ENCODE measurements at regions not wholly inside any gene's neighbourhood (a gene's known extent, or its start where the extent isn't known, plus 50 kb on each side); places are given as distances from the start of the nearest gene placed in this dataset.

DNA sequence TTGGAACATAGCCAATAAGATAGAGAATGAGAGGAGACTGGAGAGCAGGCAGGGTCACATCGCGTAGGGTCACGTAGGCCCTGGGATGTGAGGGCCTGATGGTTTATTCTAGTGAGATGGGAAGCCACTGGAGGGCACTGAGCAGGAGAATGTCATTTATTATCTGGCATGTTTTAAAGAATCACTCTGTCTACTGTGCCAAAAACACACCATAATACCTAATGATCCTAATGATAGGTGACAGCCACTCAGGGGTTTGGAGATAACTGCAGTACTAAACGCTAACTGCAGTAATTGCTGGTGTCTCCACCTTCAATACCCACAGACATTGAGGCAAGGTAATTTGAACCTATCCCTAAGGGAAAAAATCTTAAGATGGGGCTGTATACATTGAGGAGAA, 185.4 kb downstream of the TTLL7 start:
- DNase-seq = no peak

GRCh38 chr1:83810144-83810543, 188.8 kb downstream of the TTLL7 start:
- DNase-seq = no peak

DNA sequence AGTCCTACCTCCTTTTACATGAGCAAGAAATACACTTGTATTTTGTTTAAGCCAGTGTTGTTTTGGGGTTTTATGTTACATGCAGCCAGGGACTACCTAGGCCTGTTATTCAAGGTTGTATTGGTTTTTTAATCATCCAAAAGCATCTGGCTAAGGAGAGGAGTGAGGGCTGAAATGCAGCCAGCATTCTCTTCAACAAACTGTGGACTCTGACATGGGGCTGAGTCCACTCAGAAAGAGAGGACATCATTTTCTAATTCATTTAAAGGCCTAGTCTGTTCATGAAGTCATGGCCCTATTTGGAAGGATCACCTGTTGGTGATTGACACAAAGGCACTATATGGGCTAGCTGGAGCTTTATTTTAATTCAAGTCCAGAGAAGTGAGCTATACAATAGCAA, 190.4 kb downstream of the TTLL7 start:
- DNase-seq = no peak

GRCh38 chr1:83807821-83808220, 191.1 kb downstream of the TTLL7 start:
- DNase-seq = no peak

DNA sequence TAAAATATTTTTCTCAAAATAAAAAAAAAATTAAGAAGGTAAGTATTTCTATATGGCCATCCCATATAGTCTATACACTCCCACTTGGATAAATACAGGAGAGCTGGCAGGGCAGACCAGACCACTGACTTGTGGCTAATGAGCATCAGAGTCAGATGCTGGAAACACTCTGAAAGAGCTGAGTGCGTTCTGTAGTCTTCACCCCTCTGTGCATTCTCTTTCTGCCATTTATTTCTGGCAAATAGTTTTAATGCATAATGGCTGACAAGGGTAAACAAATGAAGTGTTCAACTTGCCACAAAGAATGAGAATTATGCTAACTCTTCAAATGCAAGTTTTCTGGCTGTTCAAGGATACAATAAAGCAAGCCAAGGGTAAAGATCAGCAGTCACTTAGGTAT, 191.7 kb downstream of the TTLL7 start:
- no peak for DNase-seq

DNA sequence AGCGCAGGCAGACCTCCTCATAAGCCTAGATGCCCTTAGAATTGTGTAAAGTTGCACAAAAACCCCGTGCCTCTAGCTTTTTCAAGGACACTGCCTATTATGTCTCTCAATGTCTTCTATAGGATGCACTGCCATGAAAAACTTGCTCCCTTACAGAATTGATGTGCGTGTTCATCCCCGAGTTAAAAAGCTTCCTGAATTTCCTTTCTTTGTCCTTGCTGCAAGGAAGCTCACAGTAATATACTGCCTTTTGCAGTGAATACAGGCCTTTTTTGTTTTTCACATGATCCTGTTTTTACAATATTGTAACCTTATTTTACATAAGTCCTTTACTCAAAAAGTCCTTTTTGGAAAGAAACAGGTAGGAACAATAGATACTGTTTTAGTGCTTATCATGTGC, 193.0 kb downstream of the TTLL7 start:
- no peak for DNase-seq

GRCh38 chr1:83802460-83803152, 196.3 kb downstream of the TTLL7 start:
- no peak for DNase-seq

GRCh38 chr1:83802023-83802422, 196.9 kb downstream of the TTLL7 start:
- DNase-seq = no peak

DNA sequence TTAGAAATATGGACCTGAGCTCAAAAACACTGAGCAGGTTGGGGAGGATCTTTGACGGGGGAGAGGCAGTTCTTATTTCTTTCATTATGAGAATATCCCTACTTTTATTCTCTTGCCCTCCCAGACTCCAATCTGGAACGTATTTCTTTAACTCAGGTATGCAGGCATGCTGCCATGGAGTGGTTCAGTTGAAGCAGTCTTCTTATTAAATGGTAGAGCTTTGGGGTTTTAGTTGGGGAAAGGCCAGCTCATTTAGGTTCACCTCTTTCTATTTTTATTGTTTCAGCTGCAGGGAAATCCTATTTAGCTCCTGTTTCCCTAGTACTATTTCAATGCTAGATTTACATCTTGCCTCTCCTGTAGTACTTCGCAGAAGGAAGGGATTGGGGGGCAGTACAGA, 198.9 kb downstream of the TTLL7 start:
- DNase-seq = no peak

DNA sequence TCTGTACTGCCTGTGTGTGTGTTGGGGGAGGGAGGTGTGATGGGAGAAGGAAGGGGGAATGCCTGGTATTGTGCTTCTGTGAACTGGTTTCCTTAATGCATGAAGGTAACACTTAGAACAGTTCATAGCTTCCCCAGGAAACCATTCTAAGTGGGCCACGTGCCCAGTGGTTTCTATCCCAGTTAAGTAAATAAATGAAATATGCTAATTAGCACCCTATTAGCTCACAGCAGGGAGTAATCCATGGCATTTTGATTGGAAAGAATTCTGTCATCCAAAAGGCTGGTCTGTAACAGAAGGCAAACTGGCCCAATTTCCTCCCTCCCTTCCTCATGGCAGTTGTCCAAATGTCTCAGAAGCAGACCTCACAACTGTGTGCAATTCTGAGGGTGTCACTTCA, 199.3 kb downstream of the TTLL7 start:
- no peak for DNase-seq

GRCh38 chr1:83798965-83799364, 200.0 kb downstream of the TTLL7 start:
- no peak for DNase-seq

DNA sequence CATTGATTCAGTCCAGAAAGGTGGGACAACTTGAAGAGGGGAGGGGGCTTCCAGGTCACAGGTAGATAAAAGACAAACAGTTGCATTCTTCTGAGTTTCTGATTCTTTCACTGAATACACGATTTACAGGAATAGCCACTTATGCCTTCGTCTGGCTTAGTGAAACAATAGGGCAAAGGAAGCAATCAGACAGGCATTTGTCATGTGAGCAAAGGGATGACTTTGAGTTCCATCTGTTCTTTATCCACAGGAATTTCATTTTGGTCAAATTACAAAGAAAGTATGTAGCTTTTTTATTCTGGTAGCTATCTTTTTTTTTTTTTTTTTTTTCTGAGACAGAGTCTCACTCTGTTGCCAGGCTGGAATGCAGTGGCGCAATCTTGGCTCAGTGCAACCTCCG, 202.5 kb downstream of the TTLL7 start:
- no peak for DNase-seq

DNA sequence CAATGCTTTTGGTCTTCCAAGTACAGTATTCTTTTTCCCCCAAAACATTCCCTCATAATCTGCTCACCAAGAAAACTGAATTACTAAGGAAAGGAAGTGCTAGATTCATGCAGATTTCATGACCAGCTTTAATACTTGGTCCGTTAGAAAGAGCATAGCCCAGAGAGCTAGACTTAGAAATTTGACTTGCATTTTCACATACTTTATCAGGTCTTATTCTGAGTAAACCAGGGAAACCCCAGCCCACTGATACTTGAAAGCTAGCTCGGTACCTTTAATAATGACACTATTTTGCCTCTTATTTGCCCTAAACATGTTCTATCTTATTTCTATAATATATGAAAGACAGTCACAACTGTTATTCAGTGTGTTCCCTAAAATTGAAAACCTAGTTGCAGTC, 204.5 kb downstream of the TTLL7 start:
- no peak for DNase-seq

DNA sequence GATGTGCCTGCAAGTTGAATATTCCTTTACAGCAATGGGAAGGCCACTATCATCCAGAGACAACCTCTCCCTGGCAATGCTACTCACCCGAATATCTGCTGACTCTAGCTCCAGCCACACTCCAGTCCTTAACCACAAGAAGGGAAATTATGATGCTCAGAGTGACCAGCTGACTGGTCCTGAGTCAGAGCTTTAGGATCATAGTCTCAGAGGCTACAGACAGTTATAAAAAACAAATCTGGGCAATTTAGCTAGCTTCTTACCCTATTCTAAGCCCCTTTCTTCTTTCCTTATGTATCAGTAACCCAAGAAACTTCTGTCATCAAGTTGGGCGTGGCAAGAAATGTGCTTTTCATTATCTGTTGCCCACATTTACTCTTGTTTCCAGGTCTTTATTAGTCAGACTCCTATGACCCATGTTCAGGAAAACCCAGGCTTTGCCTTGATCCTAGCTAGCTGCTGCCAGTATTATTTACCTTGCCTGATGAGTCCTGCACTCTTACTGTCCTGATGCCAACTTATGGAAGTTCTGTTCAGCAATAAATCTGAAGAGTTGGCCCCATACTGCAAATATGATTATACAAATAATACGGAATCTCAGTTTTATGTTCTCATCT, 207.0 kb downstream of the TTLL7 start:
- no peak for DNase-seq

DNA sequence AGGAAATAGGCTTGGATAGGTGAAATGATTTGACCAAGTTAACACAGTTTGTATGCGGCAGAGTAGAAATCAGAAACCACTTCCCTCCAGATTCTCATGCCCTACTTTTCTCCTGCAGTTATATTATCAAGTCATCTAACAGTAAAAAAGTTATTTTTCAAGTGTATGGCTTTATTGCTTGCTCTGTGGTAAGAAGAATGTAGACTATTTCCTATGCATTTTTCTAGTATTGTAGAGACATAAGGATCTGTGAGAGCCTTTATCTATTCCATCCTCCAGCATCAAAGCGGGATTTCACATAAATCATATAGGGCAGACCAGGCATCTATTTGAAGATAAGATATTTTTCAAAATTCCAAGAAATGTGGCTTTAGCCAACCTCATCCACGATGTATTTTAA, 208.5 kb downstream of the TTLL7 start:
- no peak for DNase-seq

GRCh38 chr1:83787246-83787998, 211.5 kb downstream of the TTLL7 start:
- no peak for DNase-seq

- DNase-seq = no peak
Measured at GRCh38 chr1:83781667-83782066, 217.3 kb downstream of the TTLL7 start.

DNA sequence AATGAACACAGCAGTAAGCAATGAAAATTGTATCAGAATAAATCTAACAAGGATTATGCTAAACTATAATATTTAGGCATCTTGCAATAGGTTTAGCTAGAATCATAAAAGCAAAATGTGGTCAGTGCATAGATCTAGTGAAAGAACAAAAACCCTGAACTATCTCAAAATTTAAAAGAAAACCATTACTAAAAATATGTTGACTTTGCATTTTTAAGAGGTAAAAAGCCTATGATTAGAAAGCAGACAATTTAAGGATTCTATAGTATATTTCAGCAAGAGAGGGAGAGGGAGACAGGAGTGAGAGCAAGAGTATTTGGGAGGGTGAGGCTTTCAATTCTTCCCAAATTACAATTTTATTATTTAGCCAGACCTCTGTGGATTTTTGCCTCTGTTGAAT, 219.4 kb downstream of the TTLL7 start:
- no peak for DNase-seq

DNA sequence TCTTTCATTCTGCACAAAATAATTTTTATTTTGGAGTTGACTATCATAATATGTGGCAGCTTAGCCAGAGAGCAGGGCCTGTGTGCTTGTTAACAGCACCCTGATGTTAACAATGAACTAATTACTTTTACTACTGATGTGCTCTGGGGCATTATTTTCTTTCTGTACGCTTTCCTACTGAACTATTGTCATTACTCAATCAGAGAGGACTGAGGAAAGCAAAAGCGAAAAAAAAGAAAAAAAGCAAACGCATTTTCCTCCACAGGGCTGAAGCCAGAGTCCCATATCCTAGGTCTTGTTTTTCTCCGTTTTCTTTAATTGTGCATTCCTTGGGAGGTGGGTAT, 221.2 kb downstream of the TTLL7 start:
- no peak for DNase-seq

GRCh38 chr1:83776913-83777757, 221.8 kb downstream of the TTLL7 start:
- no peak for DNase-seq

DNA sequence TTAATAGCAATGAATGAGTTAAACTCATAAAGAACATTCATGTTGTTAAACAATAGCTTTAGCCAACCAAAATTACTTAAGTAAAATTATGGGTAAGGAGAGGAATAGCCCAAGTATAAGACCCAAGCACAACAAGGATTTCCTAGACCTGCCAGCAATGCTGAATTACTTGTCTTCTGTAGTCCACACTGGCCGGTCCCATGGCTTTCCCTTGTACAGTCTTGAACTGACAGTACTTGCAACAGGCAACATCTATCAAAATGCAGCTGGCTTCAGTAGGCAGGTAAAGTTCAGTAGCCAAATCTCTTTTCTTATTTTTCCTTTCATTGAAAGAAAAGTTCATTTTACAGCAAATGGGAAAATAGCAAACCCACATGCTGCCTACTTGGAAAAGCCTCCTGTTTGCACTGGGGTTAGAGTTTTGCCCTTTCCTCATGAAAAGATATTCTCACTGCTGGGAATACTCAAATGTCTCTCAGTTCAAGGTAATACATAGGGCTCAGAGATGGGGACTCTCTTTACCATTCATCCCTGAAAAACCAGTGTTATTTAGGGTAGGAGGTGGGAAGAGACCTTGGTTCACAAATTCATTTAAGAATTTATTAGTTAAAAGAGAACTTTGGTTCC, 222.8 kb downstream of the TTLL7 start:
- DNase-seq = no peak

DNA sequence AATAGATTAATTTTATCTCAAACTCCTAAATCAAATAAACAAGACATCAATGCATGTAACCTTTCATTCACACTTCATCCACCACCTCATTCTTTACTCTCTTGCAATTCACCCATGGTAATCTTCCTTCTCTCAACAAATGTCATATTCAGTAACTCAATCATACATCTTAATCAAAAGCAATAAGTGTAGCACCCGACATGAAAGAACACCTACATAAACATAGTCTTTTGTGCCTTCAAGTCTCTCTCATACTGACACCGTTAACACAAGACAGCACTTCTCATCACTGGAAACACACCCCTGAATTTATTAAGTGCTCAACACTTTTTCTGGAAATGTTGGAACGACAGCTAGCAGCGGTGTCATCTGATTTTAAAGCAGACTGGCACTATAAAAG, 225.9 kb downstream of the TTLL7 start:
- no peak for DNase-seq

- DNase-seq = no peak
Measured at GRCh38 chr1:83770319-83770661, 228.6 kb downstream of the TTLL7 start.
